ENCODE measurements at regions not wholly inside any gene's neighbourhood (a gene's known extent, or its start where the extent isn't known, plus 50 kb on each side); places are given as distances from the start of the nearest gene placed in this dataset.

DNA sequence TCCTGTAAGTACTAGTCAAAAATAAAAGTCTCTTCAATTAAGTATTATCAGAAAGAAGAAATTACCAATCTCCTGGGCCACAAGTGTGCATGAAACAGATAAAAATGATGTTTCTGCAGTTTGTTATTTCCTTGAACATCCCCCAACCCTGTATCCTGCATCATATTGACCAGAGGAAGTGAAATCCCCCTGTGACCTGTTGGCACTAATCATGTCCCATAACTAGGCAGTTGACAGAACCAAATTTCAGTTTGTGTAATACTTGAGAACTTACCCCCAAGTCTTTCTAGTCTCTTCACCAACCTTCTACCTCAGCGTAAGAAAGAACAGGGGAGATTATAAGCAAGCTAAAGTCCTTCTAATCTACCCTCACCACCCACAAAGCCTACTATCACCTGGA is 368.2 kb upstream of the PDE4D start:
- TF ChIP-seq, protein P1, sequence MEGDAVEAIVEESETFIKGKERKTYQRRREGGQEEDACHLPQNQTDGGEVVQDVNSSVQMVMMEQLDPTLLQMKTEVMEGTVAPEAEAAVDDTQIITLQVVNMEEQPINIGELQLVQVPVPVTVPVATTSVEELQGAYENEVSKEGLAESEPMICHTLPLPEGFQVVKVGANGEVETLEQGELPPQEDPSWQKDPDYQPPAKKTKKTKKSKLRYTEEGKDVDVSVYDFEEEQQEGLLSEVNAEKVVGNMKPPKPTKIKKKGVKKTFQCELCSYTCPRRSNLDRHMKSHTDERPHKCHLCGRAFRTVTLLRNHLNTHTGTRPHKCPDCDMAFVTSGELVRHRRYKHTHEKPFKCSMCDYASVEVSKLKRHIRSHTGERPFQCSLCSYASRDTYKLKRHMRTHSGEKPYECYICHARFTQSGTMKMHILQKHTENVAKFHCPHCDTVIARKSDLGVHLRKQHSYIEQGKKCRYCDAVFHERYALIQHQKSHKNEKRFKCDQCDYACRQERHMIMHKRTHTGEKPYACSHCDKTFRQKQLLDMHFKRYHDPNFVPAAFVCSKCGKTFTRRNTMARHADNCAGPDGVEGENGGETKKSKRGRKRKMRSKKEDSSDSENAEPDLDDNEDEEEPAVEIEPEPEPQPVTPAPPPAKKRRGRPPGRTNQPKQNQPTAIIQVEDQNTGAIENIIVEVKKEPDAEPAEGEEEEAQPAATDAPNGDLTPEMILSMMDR (IDR thresholded peaks at IDR 0.05; ENCODE audit: insufficient read depth, low read depth, low read length) = no peak
- no peak for TF ChIP-seq EZH2 (IDR thresholded peaks at IDR 0.05; ENCODE audit: insufficient read depth, low read length)
